ENCODE measurements at regions not wholly inside any gene's neighbourhood (a gene's known extent, or its start where the extent isn't known, plus 50 kb on each side); places are given as distances from the start of the nearest gene placed in this dataset.

GRCh38 chr5:107099506-107099905 lies 571.2 kb downstream of the EFNA5 start:
- TF ChIP-seq, protein P1, sequence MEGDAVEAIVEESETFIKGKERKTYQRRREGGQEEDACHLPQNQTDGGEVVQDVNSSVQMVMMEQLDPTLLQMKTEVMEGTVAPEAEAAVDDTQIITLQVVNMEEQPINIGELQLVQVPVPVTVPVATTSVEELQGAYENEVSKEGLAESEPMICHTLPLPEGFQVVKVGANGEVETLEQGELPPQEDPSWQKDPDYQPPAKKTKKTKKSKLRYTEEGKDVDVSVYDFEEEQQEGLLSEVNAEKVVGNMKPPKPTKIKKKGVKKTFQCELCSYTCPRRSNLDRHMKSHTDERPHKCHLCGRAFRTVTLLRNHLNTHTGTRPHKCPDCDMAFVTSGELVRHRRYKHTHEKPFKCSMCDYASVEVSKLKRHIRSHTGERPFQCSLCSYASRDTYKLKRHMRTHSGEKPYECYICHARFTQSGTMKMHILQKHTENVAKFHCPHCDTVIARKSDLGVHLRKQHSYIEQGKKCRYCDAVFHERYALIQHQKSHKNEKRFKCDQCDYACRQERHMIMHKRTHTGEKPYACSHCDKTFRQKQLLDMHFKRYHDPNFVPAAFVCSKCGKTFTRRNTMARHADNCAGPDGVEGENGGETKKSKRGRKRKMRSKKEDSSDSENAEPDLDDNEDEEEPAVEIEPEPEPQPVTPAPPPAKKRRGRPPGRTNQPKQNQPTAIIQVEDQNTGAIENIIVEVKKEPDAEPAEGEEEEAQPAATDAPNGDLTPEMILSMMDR (IDR thresholded peaks at IDR 0.05 in 2 of 3, conservative IDR thresholded peaks at IDR 0.05 in 1 of 3; ENCODE audit: borderline replicate concordance in 1 of 3, insufficient read depth in 1 of 3, low read depth in 2 of 3, low read length in 2 of 3): no peak
- no peak for TF ChIP-seq EZH2 (IDR thresholded peaks at IDR 0.05)
- no peak for TF ChIP-seq POLR2A (IDR thresholded peaks at IDR 0.05; ENCODE audit: borderline replicate concordance, extremely low read depth, insufficient read depth, insufficient read length)
- TF ChIP-seq SP1 (IDR thresholded peaks at IDR 0.05; ENCODE audit: low read depth): no peak
- no peak for TF ChIP-seq CEBPB (IDR thresholded peaks at IDR 0.05; ENCODE audit: low read depth)
- TF ChIP-seq REST (IDR thresholded peaks at IDR 0.05; ENCODE audit: low read depth): no peak
- TF ChIP-seq, protein P2, sequence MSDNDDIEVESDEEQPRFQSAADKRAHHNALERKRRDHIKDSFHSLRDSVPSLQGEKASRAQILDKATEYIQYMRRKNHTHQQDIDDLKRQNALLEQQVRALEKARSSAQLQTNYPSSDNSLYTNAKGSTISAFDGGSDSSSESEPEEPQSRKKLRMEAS (IDR thresholded peaks at IDR 0.05): no peak
- TF ChIP-seq EZH2phosphoT487 (IDR thresholded peaks at IDR 0.05; ENCODE audit: borderline replicate concordance): no peak
- no peak for TF ChIP-seq ZFX (IDR thresholded peaks at IDR 0.05)
- no peak for TF ChIP-seq POLR2AphosphoS5 (IDR thresholded peaks at IDR 0.05; ENCODE audit: low read depth, low read length)

All from HCT116 (cell line).